SH-SY5Y (cell line): ENCODE measurements at regions not wholly inside any gene's neighbourhood (a gene's known extent, or its start where the extent isn't known, plus 50 kb on each side); places are given as distances from the start of the nearest gene placed in this dataset.

Source experiments
- GATA2 ChIP-seq: IDR thresholded peaks from 2 replicates; pipeline ENCODE4 v1.6.1; 2011; ENCODE audit warnings: mild to moderate bottlenecking, low read depth, low read length
- GATA3 ChIP-seq: IDR thresholded peaks from 2 replicates; pipeline ENCODE4 v1.6.1; 2011; ENCODE audit warnings: low read depth, mild to moderate bottlenecking, low read length, moderate library complexity

- TF ChIP-seq GATA2 (no peak), GATA3 (no peak)
These were observed 144.2 kb upstream of the VSTM2B start for GRCh38 chr19:29381353-29382203.

DNA sequence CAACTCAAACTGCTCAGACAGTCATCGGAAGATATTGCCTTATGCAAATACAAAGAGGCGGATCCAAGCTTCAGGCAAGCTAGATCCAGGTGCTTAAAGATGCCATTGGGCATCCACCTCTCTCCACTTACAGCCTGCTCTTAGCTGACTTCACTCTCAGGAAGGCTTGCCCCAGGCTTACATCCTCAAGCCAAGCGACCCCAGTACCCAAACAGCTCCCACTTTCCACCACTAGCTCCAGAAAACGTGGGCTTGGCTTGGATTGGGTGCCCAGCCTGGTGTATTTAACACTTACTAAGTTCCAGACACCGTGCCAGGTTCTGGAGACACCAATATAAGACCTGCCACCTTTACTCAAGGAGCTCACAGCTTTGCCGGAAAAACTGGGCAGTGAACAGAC, 142.1 kb upstream of the VSTM2B start:
- TF ChIP-seq GATA3 (no peak), GATA2 (no peak)

DNA sequence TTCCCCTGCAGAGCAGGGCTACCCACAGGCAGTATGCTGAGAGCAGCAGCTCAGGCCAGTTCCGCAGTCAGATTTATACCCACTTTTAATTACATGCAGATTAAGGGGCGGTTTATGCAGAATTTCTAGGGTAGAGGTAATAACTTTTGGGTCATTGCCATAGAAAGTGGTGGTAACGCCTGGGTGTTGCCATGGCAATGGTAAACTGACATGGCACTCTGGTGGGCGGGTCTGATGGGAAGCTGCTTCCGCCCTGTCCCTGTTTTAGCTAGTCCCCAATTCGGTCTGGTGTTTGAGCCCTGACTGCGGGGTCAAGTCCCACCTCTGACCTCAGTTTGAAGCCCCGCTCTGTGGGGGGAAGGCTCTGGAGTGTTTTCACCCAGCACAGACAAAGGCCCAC, 141.1 kb upstream of the VSTM2B start:
- TF ChIP-seq GATA3 (no peak), GATA2 (no peak)

DNA sequence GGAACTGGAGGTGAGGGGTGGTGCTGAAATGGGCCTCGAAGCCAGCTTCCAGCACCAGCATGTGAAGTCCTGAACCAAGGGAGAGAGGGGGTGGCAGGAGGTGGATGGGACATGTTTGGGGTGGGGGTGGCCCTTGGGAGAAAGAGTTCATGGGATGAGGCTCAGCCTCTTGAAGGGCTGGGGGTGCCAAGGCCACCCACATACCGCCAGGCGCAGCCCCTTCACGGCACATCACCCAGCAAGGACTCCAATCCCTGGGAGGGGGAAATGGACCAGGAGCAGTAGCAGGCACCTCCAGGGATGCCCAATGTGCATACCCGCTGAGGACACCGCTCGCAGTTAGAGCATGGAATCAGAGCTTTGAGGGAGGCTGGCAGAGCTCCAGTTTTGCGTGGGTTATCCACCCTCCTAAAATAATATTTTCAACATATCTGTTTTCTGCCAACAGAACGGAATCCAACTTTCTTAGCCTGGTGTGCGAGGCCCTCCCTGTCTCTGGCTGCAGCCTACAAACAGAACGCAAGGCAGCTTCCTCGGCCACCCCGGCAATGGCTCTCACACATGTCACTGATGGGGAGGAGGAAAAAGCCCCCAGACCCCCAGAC, 140.5 kb upstream of the VSTM2B start:
- no peak for TF ChIP-seq GATA2
- TF ChIP-seq GATA3 = no peak

GRCh38 chr19:29386970-29387369, 138.8 kb upstream of the VSTM2B start:
- TF ChIP-seq GATA2 = no peak
- no peak for TF ChIP-seq GATA3

DNA sequence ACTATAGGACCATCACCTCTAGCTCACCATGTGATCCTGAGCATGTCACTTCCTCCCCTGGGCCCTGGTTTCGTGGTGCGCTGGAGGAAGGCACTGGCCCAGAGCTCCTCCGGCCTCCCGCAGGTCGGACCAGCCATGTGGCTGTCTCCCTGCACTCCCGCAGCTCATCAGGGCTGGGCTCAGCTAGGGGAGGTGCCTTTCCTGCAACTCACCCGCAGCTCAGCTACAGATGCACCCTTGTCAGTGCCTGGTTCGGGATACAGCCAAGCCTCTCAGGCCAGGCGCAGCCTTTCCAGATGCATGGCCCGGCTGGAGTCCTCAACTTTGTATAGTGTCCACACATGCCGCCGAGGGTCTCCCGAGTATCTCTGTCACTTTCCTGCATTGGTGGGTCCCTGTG, 138.2 kb upstream of the VSTM2B start:
- no peak for TF ChIP-seq GATA2
- no peak for TF ChIP-seq GATA3

- TF ChIP-seq GATA2 = no peak
- TF ChIP-seq GATA3 = no peak
These were observed 136.3 kb upstream of the VSTM2B start for GRCh38 chr19:29389495-29389894.

DNA sequence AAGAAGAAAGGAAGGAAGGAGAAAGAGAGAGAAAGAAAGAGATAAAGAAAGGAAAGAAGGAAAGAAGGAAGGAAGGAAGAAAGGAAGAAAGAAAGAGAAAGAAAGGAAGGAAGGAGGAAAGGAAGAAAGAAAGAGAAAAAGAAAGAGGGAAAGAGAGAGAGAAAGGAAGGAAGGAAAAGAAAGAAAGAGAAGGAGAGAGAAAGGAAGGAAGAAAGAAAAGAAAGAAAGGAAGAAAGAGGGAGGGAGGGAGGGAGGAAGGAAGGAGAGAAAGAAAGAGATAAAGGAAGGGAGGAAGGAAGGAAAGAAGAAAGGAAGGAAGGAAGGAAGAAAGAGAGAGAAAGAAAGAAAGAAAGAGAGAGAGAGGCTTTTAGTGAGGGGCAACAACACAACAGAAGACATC, 135.1 kb upstream of the VSTM2B start:
- TF ChIP-seq GATA2 = no peak
- no peak for TF ChIP-seq GATA3

GRCh38 chr19:29393915-29394460, 131.8 kb upstream of the VSTM2B start:
- TF ChIP-seq GATA3 (no peak), GATA2 (no peak)

GRCh38 chr19:29395111-29395733, 130.6 kb upstream of the VSTM2B start:
- no peak for TF ChIP-seq GATA3
- no peak for TF ChIP-seq GATA2

DNA sequence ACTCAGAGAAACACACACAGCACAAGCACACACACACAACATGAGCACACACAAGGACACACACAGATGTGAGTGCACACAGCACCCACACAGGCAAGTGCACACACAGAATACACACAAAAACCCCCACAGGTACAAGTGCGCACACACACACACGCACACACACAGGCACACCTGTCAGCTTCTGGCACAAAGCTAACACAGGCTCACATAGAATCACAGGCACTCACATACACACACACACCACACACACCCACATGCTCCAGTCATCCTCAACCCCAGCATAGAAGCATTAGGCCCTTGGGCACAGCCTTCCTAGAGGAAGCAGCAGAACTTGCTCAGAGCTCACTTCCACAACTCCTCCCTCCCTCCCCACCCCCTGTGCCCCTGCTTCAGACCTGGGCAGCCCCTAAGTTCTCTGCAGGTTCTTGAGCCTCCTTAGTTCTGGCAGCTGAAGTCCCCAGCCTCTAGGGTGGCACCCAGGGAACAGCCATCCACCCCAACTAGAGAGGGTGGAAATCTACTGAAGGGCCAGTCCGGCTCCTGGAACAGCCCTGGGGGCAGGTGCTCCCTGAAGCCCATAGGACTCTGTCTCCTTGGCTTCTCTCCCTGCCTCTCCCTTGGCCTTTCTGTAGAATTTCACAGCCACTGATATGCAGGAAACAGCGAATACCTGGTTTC, 129.9 kb upstream of the VSTM2B start:
- no peak for TF ChIP-seq GATA2
- TF ChIP-seq GATA3 = no peak

DNA sequence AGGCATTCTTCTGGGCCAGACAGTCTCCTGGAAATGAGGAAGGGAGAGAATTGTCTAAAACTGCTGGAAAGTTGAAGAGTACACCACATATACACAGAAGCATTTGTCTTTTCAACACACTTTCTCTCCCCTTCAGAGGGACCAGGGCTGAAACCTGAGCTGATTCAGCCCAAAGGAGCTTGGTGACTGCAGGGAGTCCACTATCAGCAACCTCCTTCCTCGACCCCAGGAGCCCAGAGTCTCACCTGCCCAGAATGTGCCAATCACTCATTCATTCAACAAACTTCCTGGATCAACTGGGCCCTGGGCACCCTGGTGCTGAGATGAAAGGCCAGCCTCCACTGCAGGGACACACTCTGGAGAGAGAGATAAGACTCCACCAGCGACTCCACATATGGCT, 128.9 kb upstream of the VSTM2B start:
- TF ChIP-seq GATA2 = no peak
- TF ChIP-seq GATA3 = no peak

GRCh38 chr19:29397748-29398147, 128.0 kb upstream of the VSTM2B start:
- TF ChIP-seq GATA3 (no peak), GATA2 (no peak)

GRCh38 chr19:29399804-29400203, 126.0 kb upstream of the VSTM2B start:
- TF ChIP-seq GATA2 = no peak
- TF ChIP-seq GATA3 = no peak
